Activated CD4-positive, alpha-beta T cell treated with anti-CD3 and anti-CD28 coated beads, Interleukin-2, amount 10 ng/mL, durations not matched to agents 24 days and 14 days (primary cell): ENCODE measurements at regions not wholly inside any gene's neighbourhood (a gene's known extent, or its start where the extent isn't known, plus 50 kb on each side); places are given as distances from the start of the nearest gene placed in this dataset.

Source experiments
- DNase-seq: peaks from one replicate; pipeline ENCODE4 v3.0.0; 2022
- H3K27ac Mint-ChIP-seq: one replicate; pipeline ENCODE4 v1.8.0; 2022; ENCODE audit warnings: mild to moderate bottlenecking, mixed read lengths
- H3K27me3 Mint-ChIP-seq: one replicate; pipeline ENCODE4 v1.8.0; 2022; ENCODE audit warnings: mixed read lengths
- H3K36me3 Mint-ChIP-seq: one replicate; pipeline ENCODE4 v1.8.0; 2022; ENCODE audit warnings: low read depth, mild to moderate bottlenecking, mixed read lengths
- H3K4me1 Mint-ChIP-seq: one replicate; pipeline ENCODE4 v1.8.0; 2021; ENCODE audit warnings: mixed read lengths
- H3K4me3 Mint-ChIP-seq: one replicate; pipeline ENCODE4 v1.8.0; 2022; ENCODE audit warnings: mild to moderate bottlenecking, moderate library complexity, mixed read lengths
- H3K9me3 Mint-ChIP-seq: one replicate; pipeline ENCODE4 v1.8.0; 2021; ENCODE audit warnings: mixed read lengths
- intact Hi-C: fragments of 100-400 bp; cut with micrococcal nuclease; formaldehyde crosslinking; loops from one replicate; pipeline ENCODE4 v1.15.1; 2023

DNA sequence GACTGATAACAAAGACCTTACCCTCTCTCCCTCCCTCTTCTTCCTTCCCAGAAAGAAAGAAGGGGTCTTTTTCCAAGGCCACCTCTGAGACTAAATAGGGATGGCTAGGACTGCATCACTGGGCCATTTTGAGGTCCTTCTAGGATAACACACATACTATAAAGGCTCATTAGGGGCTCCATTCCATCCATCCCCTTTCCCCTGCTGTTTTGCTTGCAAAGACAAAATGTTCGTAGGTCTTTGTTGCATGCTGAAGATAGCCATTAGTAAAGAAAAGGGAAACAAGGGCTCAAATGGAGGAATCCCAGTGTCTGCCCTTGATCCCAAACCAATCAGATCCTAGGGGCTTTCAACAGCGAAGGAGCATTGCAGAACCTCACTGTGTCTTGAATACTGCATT is 344.3 kb downstream of the CYP26B1 start:
- Mint-ChIP-seq H3K4me1 (no peaks in the 10 kb centered on the region), H3K9me3 (no peaks in the 10 kb centered on the region), H3K27me3 (no peaks in the 10 kb centered on the region), H3K27ac (no peak overlapping the region), H3K4me3 (no peak overlapping the region), H3K36me3 (no peaks in the 10 kb centered on the region)
- intact Hi-C loops: no loop called here
- DNase-seq: no peak

GRCh38 chr2:71802556-71802955 is 345.1 kb downstream of the CYP26B1 start:
- DNase-seq: no peak
- Mint-ChIP-seq H3K4me1 (no peaks in the 10 kb centered on the region), H3K9me3 (no peaks in the 10 kb centered on the region), H3K36me3 (no peaks in the 10 kb centered on the region), H3K4me3 (no peak overlapping the region), H3K27ac (no peak overlapping the region), H3K27me3 (no peaks in the 10 kb centered on the region)
- intact Hi-C loops: no loop called here

DNA sequence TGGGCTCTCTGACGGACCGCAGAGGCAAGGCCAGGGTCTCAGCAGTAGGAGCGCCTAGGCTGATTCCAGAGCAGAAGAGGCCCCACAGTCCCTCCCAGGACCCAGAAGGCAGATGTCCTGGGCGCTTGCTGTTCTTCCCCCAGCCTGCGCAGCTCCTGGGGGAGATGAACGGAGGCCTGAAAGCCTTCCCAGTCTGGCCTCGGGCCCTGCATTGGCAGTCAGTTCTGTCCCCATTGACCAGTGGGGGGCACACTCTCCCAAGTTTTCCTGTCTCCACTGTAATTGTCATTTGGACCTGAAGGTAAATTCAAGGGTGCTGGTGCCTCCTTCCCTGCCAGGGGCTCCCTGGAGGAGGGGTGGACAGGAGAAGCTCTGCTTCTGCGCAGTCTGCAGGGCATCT is 345.7 kb downstream of the CYP26B1 start:
- DNase-seq: no peak
- intact Hi-C loops: no loop called here
- H3K4me3 Mint-ChIP-seq: no peak overlapping the region
- H3K9me3 Mint-ChIP-seq: no peaks in the 10 kb centered on the region
- H3K27ac Mint-ChIP-seq: no peak overlapping the region
- H3K4me1 Mint-ChIP-seq: no peaks in the 10 kb centered on the region
- H3K27me3 Mint-ChIP-seq: no peaks in the 10 kb centered on the region
- H3K36me3 Mint-ChIP-seq: no peaks in the 10 kb centered on the region

GRCh38 chr2:71801556-71801955 is 346.1 kb downstream of the CYP26B1 start:
- Mint-ChIP-seq H3K27me3 (no peaks in the 10 kb centered on the region), H3K9me3 (no peaks in the 10 kb centered on the region), H3K4me3 (no peak overlapping the region), H3K36me3 (no peaks in the 10 kb centered on the region), H3K27ac (no peak overlapping the region), H3K4me1 (no peaks in the 10 kb centered on the region)
- no peak for DNase-seq
- intact Hi-C loops: no loop called here

DNA sequence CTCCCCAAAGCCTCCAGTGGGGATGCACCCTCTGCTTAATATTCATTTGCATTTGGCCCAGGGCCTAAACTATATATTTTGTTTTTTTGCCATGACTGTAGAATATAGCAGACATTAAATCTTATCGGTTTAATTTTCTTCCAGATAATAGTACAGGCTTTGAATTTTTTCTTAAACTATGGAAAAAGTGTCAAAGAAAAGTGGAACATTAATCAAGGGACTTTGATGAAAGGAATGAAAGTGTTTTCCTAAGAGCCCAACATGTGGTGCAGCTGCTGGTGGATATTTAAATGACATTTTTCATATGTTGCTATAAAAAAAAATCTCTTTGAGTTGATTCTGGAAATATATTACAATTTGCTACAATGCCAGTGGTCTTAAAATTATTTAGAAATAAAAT is 346.8 kb downstream of the CYP26B1 start:
- intact Hi-C loops: no loop called here
- no peak overlapping the region for H3K4me3 Mint-ChIP-seq
- no peaks in the 10 kb centered on the region for H3K9me3 Mint-ChIP-seq
- H3K27ac Mint-ChIP-seq: no peak overlapping the region
- H3K36me3 Mint-ChIP-seq: no peaks in the 10 kb centered on the region
- no peak for DNase-seq
- H3K27me3 Mint-ChIP-seq: no peaks in the 10 kb centered on the region
- no peaks in the 10 kb centered on the region for H3K4me1 Mint-ChIP-seq

DNA sequence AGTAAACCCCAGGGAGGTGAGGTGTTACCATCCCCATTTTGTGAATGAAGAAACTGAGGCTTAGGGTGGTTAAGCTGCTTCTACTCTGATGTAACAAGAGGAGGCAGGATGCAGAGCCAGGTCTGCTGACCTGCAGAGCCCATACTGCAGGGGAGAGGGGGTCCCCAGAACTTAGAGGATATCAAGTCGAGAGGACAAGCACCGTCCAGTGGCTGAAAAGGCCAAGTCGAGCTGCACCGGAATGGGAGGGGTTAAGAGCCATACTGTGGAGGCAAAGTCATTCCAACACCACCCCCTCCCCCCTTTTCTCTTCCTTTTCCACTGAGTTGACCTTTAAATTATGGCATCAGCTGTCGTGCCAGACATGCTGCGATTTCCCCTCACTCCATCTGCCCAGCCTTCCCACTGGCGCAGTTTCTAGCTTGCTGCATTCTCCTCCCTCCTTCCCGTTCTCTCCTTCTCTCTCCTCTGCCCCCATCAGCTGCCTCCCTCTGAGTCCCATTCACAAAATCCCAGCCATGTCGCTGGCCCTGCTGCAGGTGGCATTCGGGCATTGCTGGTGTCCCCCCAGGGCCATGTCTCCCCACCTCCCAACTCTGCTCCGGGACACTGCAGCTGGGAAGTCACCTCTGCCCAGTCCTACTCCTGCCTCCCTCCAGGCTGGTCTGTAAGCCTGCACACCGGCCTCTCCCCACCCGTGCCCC is 346.9 kb downstream of the DYSF start:
- no peaks in the 10 kb centered on the region for H3K27me3 Mint-ChIP-seq

DNA sequence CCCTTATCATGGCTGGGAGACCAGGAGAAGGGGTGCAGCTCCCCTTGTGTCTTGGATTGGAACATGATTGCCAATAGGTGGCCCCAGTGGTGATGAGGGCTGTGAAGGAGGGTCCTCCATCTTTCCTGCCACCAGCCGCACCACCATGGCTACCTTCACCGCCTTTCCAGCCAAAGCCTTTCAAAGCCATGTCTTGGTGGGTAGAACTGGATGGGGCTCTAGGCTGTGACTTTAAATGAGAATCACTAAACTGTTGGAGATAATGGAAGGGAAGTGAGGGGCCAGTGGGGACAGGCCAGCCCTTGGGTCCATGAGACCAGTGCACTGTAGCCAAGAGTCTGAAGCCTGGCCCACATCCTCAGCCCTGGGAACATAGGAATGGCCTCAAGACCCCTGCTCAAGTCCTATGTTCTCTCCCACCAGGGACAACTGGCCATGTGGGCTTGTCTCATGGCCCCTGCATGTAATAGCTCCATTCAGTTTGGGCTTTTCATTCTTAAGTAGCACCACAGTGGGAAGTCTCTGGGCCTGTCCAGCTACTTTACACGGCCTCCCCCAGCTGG is 345.7 kb downstream of the DYSF start:
- Mint-ChIP-seq H3K9me3 (no peaks in the 10 kb centered on the region), H3K27ac (no peak overlapping the region), H3K36me3 (no peaks in the 10 kb centered on the region), H3K4me3 (no peak overlapping the region), H3K4me1 (no peaks in the 10 kb centered on the region), H3K27me3 (no peaks in the 10 kb centered on the region)
- DNase-seq: no peak
- intact Hi-C loops: no loop called here

More for the DNA sequence above, 346.9 kb downstream of the DYSF start:
- intact Hi-C loops: no loop called here
- H3K36me3 Mint-ChIP-seq: no peaks in the 10 kb centered on the region
- DNase-seq: no peak
- H3K4me3 Mint-ChIP-seq: no peak overlapping the region
- no peaks in the 10 kb centered on the region for H3K4me1 Mint-ChIP-seq
- H3K9me3 Mint-ChIP-seq: no peaks in the 10 kb centered on the region
- H3K27ac Mint-ChIP-seq: no peak overlapping the region

DNA sequence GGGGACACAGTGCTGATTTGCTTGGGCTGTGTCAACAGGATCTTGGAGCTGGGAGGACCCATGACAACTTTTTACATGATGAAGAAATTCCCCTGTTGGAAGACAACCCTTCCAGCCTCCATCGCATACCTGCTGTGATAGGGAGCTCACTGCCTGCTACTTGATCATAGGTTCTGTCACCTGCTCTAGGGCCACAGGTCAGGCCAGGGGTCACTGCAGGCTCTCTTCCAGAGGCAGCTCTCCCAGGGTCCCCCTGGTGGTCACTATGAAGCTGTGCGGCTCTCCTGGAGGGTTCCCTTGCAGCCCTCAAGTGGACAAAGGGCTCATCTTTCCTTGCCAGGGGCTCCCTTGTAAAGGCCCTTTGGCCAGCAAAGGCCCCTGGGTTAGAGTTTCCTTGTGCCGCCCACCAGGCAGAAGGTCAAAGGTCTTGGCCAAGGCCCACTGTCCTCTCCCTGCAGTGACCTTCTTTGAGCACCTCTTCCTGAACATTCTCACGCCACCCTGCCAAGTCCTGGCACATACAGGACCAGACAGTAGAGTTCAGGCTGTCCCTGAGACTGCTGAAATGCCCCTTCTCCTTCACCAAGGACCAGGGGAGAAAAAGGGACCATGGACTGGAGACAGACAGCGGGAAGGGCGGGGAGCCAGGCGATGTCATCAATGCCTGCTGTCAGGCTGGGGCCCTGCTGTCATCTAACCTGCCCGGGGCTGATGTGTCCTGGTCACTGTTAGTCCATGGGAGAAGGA is 345.1 kb downstream of the DYSF start:
- H3K27ac Mint-ChIP-seq: no peak overlapping the region
- no peaks in the 10 kb centered on the region for H3K36me3 Mint-ChIP-seq
- H3K4me1 Mint-ChIP-seq: no peaks in the 10 kb centered on the region
- no peaks in the 10 kb centered on the region for H3K27me3 Mint-ChIP-seq
- no peaks in the 10 kb centered on the region for H3K9me3 Mint-ChIP-seq
- H3K4me3 Mint-ChIP-seq: no peak overlapping the region
- intact Hi-C loops: no loop called here
- peak; percentile 68 for DNase-seq

- Mint-ChIP-seq H3K36me3 (no peaks in the 10 kb centered on the region), H3K4me3 (no peak overlapping the region), H3K9me3 (no peaks in the 10 kb centered on the region), H3K27me3 (no peaks in the 10 kb centered on the region), H3K27ac (no peak overlapping the region), H3K4me1 (no peaks in the 10 kb centered on the region)
- intact Hi-C loops: loop anchor here (2.0 kb wide), 1 partner anchor 248 kb away; no protein-coding TSS in a partner anchor
- no peak for DNase-seq
Measured at GRCh38 chr2:71797035-71797810, 343.9 kb downstream of the DYSF start.

DNA sequence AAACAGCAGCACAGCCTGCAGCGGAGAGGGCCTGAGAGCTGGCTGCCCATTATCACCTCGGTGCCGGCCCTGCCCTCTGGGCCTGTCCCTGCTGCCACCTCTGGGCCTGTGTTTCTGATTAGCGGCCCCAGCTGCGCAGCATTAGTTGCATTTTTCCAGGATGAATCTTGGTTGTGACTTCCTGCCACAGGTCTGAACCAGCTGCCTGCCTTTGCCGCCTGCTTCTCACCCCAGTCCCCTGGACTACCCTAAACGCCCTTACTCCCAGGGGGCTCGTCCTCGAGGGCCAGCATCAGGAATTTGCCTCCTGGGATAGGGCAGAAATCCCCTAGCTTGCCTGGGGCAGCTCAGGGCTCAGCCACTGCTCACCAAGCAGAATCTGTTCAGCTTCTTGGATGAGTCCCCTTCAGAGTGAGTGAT is 342.8 kb downstream of the DYSF start:
- Mint-ChIP-seq H3K4me1 (no peaks in the 10 kb centered on the region), H3K4me3 (no peak overlapping the region), H3K9me3 (no peaks in the 10 kb centered on the region), H3K27me3 (no peaks in the 10 kb centered on the region), H3K27ac (no peak overlapping the region), H3K36me3 (no peaks in the 10 kb centered on the region)
- intact Hi-C loops: loop anchor here (2.0 kb wide), 1 partner anchor 247 kb away; no protein-coding TSS in a partner anchor
- DNase-seq: no peak

DNA sequence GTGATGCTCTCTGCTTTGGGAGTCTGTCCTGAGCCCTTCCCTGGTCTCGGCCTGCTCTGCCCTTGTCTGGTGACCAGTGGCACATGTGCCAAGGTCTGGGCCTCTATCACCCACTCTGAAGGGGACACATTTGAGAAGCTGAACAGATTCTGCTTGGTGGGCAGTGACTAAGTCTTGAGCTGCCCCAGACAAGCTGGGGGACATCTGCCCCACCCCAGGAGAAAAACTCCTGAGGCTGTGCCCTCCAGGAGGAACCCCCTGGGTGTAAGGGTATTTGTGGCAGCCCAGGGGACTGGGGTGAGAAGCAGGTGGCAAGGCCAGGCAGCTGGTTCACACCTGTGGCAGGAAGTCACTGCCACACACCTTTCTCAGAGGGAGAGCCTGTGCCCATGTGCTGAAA is 342.1 kb downstream of the DYSF start:
- intact Hi-C loops: no loop called here
- DNase-seq: no peak
- Mint-ChIP-seq H3K4me3 (no peak overlapping the region), H3K4me1 (no peaks in the 10 kb centered on the region), H3K36me3 (no peaks in the 10 kb centered on the region), H3K9me3 (no peaks in the 10 kb centered on the region), H3K27me3 (no peaks in the 10 kb centered on the region), H3K27ac (no peak overlapping the region)

DNA sequence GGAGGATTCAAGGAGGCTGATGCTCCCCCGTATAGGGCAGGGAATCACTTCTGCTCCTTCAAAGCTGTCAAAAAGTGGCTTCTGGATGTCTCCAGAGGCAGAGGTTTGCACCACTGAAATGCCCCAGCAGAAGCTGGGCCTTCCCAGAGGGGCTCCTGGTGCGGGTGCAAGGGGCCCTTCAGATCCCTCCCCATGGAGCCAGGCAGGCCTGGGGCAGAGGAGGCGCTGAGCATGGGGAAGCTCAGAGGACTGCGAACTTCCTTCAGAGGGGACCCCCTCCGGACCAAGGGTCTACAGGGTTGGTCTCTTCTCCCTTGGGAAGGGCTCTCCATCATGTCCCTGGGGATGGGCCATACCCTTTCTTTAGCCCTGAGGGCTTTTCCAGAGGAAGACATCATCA is 341.2 kb downstream of the DYSF start:
- Mint-ChIP-seq H3K9me3 (no peaks in the 10 kb centered on the region), H3K36me3 (no peaks in the 10 kb centered on the region), H3K4me1 (no peaks in the 10 kb centered on the region), H3K27ac (no peak overlapping the region), H3K4me3 (no peak overlapping the region), H3K27me3 (no peaks in the 10 kb centered on the region)
- intact Hi-C loops: no loop called here
- DNase-seq: no peak

DNA sequence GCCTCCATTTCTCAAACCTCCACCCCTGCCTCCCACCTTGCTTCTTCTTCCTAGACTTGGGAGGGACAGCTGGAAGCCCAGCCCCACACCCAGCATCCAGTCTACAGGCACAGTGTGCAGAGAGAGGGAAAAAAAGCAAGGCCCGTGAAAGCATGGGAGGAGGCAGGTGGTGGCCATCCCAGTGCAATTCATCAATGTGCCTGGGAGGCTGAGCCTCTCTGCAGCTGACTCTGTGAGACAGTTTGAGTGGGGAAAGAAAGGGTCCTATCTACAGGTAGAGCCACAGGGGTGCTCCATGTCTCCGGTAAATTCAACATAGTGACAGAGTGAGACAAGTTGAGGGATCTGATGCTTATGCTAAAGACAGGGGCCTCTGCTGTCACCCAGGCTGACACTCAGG is 340.6 kb downstream of the DYSF start:
- intact Hi-C loops: no loop called here
- Mint-ChIP-seq H3K27ac (no peak overlapping the region), H3K27me3 (no peaks in the 10 kb centered on the region), H3K36me3 (no peaks in the 10 kb centered on the region), H3K9me3 (no peaks in the 10 kb centered on the region), H3K4me1 (no peaks in the 10 kb centered on the region), H3K4me3 (no peak overlapping the region)
- DNase-seq: no peak
